ELF-1 (cell line): ENCODE measurements at regions not wholly inside any gene's neighbourhood (a gene's known extent, or its start where the extent isn't known, plus 50 kb on each side); places are given as distances from the start of the nearest gene placed in this dataset.

Experiments
- DNase-seq: peaks from one replicate; pipeline ENCODE4 v3.0.0-alpha.2; 2016; ENCODE audit warnings: low read depth, low spot score

DNA sequence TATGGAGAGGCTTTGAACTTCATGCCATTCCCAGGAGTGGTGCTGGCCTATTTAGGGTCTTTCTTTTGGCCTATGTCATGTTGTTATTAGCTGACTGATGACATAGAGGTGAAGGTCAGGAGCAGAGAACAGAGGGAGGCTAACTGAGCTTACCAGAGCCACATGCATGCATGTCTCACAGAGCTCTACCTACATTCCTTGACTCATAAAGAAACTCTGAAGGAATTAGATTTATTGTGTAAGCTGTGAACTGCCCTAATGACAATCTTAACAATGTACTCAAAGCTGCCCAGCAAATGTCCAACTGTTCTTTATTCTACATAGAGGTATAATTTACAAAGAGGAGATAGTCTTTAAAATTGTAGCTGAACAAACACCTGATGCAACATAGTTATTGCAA is 192.7 kb upstream of the CNR1 start:
- no peak for DNase-seq

DNA sequence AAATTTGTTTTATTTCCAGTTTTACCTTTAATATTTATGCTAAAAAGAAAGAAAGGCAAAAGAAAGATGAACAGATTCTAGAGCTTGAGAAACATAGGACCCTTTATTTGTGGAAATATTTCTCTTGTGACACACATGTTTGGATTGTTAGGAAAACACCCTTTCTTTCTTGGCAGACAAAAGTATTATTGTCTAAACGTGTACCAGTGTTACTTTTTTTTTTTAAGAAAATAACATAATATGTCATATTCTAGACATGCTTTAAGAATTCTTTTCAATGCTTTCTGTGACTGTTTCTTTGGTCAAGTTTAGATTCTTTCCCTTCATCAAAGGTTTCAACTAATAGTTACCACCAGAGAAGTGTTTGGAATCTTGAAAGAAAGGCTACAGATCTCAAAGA is 183.4 kb upstream of the CNR1 start:
- no peak for DNase-seq

DNA sequence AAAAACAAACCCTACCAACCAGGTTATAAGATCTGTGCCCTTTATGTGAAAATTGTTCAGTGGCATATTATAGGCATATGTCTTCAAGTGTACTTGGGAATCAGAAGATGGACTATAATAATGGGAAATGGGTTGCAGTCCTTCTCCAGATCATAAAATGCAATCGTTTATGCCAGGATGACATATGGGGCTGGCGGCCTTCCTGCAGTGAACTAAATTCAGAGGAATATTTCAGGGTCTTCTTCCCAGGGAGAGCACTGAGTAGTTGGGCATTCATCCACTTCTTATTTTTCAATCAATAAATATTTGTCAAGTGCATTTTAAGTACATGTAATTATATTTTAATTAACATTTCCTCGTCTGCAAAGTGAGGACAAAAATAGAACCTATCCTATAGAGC is 176.2 kb upstream of the CNR1 start:
- DNase-seq, result no peak

DNA sequence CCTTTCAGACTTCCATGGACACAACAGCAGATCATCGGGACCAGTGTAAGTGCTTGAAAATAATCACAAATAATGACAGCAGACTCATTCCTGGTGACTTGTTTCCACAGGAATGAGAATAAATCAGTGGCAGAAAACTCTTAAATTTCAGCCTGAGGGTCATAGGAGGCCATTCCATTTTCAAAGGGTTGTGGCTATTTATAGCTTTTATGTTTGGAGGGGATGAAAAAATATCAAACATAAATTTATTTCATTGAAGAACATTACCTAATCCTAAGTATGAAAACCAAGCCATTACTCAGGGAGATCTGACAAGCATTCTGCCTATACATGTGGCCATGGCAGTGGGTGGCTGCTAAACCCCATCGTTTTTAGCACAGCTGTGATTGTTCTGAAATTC is 173.6 kb upstream of the CNR1 start:
- no peak for DNase-seq

DNA sequence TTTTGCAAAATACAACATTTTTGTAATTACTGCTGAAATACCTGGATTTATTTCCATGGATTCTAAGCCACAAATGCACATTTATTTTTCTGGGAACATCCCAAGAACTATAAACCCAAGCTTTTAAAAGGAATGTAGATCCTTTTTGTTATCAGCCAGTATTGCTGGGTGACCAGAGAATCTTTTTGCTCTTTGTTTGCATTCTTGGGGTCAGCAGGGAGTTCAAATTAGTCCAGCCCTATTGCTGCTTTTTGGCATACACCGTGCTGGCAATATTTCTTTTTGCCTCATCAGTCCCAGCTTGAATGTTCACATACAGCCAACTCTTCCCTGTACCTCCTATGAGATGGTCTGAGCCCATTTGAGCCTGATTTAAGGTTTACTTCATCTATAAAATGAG is 155.2 kb upstream of the CNR1 start:
- DNase-seq, result no peak

DNA sequence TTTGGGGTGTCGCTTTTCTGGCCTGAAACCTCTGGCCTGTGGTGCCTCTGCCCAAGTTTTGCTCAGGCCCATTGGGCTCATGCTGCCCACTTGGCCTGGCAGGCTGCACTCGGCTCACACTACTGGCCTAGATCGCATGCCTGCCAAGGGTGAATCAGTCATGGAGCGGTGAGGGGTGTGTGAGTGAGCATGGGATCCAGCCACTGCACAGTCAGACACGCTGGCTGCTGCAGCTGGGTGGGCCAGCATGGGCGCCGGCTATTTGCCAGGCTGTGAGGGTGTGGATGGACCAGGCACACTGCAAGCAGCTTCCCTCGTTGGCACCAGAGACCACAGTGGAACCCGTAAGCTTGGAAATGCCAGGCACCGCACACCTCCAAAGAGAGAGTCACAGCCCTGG is 145.4 kb upstream of the CNR1 start:
- no peak for DNase-seq

DNA sequence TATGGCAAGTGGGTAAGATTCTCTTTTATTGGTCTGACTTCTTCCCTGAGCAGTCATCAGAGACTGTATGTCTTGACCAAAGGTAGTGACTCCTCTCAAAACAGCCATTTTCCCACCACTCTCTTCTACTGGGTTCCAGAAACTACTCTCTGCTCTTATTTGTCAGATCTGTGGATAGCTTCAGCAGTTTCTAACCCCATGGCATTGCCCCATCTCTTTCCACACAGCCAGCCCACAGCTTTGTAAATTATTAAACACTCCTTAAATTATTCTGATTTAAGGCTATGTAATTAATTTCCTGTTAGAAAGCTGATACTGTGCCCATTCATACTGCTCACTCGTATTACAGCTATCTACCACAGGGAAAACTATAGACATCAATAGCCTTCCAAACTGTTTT is 138.4 kb upstream of the CNR1 start:
- DNase-seq, result no peak

DNA sequence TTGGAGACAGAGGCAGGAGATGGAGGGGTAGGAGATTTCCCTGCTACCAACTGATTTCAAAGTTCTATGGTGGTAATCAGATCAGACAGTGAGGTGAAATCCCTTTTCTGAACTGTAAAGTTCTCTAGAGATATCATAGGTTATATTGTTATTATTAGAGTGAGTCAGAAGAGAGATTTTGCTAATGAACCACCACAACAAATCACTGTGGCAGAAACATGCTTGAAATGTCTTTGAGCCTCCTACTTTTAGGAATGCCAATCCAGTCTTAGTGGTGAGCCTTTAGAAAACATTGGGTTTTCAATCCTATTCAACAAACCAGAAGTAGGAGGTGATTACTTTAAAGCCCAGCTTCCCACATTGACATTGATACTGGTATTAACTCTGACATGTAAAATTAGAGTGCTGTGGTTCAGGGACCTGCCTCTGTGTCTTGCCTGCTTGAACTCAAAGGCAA is 136.7 kb upstream of the CNR1 start:
- DNase-seq, result no peak

DNA sequence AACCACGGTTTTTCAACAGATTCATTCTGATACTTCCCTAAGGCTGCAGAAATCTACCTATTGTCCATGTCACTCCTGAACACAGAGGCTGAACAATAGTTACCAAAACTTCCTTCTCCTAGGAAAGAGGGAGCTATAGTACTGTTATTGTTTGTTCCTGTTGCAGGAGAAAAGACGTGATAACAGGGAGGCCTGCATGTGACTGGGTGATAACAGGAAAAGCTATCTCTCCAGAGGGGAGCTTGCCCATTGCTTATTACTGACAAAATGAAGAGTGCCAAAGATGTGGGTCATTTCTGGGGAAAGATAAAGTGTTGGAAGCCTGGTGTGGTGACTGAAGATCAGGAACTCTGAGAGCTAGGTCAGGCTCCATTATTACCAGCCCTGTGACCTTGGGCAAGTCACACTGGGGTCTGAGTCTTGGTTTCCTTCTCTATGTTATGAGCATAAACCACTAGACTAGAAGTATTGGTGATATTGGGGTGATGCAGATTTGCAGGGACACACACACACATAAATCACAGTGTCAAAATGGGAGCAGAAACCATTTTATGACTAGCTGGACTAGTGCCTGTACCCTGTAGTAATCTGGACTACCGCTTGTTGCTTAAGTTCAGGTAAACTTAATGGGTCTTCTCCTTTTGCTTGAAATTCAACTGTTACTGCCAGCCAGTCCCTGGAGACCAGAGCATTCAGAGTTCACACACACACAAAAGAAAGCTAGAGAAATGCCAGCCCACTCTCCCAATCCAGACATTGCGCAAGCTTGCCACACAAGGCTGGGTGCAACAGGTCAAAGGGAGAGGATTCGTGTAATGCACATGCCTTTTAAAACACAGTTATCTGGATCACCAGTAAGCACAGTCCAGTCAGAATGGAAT is 136.0 kb upstream of the CNR1 start:
- DNase-seq, result peak; percentile 24

DNA sequence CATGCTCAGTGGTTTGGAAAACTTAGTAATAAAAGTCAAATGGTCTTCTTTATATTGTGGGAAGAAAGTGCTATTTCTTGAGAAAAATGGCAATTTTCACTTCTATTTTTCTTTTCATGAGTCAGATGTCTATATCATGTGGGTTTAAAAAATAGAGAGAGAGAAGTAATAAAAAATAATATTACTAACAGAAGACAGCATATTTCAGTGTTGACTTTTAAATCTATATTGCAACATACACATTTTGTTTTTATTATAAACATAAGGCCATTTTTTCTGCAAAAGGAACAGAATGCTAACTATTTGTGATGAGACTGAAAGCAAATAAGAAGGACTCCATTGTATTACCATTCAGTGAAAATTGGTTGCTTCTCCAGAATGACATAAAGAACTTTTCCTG is 135.1 kb upstream of the CNR1 start:
- DNase-seq, result no peak

DNA sequence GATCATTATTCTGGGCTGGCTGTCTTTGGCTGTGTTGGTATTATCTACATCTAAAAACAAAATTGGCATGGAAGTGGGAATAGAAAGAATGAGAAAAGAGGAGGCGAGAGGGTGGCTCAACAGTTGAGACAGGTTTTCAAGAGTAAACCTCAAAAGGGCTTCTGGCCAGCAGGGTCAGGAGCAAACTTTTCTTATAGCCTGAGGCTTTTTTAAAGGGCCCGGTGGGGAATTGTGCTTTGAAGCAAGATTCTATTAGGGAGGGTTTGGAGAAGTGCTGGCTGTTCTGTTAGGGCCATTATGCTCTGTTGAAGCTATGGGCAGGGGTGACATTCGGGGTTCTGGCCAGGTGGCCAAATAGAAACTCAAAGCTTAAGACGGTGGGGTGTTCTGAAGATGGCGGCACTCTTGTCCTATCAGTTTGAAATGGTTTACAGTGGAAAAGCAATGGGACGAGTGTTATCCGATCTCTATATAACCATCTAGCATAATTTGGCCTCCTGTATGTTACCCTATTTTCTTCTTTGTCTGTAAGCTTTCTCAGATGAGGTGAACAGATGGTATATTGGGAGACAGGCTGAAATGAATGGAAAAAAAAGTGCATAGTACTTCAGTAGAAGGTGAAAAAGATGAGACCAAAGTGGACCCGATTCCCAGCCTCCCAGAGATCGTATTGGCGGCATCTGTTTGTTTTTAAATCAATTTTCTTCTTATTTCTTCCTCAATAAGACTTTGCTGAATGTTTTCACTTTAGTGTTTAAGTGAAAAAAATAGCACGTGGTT is 132.1 kb upstream of the CNR1 start:
- DNase-seq, result peak; percentile 55

DNA sequence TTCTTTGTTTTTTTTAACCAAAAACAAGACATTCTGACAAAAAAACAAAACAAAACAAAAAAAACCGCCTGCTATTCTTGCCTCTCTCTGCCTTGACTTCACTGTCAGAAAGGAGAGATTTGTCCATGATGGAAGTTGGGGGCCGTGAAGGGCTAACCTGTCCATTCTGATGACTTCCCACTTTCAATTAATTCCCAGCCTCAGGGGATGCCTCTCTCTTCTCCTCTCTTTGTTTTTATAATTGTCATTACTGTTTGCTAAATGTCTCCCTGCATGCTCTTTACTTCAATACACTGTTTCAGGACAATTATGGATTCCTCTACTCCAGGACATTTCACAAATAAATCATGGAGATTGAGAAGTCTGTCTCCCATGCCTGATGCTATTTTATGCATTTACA is 130.5 kb upstream of the CNR1 start:
- DNase-seq, result peak; percentile 12

DNA sequence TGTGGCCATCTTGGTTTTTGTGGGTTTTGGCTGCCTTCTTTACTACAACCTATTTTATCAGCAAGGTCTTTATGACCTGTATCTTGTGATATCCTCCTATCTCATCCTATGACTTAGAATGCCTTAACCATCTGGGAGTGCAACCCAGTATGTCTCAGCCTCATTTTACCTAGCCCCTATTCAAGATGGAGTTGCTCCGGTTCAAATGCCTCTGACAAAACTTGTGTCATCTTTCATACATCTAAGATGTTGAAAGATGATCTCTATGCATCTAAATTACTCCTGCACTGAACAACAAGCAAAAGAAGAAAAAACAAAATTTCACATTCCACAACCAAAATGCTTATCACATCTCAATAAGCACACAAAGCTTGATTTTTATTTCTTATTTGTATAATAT is 129.5 kb upstream of the CNR1 start:
- DNase-seq, result no peak

DNA sequence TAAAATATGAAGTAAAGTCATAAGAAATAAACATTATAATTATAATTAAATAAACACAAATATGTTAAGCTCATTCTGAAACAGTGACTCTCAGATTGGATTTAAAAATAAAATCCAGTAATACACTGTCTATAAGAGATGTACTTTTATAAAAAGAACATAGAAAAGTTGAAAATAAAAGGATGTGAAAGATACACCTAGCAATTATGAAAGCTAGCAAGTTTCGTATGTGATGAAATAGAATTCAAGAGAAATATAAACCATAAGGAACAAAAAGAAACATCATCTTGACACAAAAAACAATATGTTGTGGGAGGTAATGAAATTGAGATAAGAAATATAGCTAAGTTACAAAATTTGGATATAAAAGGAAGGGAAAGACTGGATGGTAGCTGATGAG is 128.6 kb upstream of the CNR1 start:
- DNase-seq, result no peak

DNA sequence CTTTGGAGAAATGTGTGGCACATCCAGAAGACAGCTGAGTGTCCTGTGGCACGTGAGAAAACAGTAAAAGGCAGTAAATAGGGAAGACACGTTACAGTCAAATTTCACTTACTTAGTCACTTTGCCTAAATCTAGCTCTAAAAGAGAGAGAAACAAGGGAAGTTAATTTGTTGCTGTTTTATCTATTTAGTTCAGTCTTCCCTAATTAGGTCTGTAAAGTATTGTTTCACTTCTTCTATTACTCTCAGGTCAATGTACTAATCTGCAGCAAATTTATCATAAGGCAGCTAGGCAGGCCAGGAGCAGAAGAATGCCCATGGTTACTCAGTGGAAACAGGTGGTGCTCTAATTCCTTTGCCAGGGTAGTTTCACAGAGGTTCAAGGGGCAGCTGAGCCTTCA is 124.3 kb upstream of the CNR1 start:
- DNase-seq, result no peak

DNA sequence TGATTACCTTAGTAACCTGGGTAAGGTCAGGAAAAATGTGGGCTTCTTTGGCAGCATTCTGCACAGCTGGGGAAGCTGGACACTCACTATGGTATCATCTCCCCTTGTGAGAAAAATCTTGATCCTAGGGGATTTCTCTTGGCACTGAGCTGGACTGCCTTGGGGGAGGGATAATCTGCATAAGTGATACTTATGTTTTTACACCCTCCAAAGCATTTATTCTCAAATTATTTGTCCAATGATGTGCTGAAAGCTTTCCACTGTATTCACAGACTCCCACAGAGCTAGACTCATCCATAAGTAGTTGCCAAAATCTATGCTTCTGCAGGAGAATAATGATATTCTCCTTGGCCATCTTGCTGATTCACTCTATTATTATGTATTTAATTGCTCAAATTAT is 121.5 kb upstream of the CNR1 start:
- DNase-seq, result no peak

DNA sequence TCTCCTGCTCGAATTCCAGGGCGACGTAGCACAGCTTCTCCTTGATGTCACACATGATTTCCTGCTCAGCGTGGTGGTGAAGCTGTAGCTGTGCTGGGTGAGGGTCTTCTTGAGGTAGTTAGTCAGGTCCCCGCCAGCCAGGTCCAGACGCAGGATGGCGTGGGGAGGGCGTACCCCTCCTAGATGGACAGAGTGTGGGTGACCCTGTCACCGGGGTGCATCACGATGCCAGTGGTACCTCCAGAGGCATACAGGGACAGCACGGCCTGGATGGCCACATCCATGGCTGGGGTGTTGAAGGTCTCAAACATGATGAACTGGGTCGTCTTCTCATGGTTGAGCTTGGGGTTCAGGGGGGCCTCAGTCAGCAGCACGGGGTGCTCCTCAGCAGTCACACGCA is 110.2 kb upstream of the CNR1 start:
- DNase-seq, result no peak

DNA sequence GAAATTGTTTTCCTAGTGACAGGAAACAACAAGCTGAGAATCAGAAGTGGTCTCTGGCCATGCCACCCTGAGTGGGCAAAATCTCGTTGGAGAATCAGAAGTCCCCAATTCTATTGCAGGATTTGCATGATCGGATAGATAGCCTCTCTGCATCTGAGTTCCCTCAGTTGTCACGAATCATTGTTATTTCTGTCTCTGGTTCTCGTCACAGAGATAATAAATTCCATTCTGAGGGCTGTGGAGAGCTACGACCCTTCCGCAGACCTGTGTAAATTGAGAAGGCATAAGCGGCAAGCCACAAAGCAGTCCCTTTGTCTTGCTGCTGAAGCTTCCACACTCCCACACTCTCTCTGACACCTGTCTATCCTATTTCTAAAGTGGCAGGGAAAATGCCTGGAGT is 102.4 kb upstream of the CNR1 start:
- peak; percentile 58 for DNase-seq

DNA sequence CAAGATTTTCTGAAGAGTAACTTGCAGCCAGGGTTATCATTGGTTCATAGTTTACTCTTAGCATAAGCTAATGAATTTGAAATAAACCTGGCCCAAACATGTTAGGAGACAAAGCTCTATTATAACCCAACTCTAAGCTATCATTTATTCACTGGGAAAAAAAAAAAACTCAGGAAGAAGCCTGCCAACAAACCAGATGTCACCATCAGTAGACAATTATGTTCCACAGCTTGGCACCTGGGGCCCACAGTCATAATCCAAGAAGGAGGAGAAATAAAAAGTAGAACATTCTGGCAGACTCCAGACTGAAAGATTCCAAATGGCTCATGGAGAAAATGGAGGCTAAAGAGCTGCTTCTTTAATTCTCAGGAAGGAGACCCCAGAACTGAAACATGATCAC is 100.0 kb upstream of the CNR1 start:
- DNase-seq, result no peak

DNA sequence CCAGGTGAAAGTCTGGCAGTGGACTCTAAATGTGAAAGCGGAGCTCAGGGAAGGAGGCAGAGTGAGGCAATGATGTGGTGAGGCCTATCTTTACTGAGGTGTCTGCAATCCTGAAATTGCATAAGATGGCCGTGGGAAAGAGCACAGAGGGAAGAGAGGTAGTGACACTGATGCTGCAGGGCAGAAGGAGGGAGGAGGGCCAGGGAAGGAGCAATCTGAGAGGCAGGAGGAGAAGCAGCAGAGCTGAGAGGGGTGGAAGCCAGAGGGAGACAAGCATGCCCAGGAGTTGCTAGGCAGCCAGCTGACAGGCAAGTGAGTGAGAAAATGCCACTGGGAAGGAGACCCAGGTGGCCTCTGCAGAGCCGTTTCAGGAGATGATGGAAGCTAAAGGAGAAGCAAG is 97.4 kb upstream of the CNR1 start:
- peak; percentile 58 for DNase-seq

DNA sequence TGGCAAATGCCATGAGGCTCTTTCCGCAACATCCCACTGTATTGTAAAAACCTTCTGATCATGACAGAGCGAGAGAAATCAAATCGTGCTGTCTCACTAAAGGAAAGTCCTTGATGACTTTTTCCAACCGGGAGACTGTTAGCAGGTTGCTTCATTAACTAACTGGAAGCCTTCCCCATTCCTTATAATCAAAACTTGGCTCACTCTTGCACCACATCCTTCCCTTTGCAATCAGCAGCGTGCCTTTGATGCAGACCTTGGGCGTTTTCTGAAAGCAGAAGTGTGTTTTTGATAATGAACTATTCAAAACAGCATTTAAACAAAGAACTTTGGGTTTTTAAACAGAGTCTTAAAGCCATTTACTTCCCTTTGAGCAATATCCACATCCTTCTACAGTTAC is 96.2 kb upstream of the CNR1 start:
- no peak for DNase-seq

DNA sequence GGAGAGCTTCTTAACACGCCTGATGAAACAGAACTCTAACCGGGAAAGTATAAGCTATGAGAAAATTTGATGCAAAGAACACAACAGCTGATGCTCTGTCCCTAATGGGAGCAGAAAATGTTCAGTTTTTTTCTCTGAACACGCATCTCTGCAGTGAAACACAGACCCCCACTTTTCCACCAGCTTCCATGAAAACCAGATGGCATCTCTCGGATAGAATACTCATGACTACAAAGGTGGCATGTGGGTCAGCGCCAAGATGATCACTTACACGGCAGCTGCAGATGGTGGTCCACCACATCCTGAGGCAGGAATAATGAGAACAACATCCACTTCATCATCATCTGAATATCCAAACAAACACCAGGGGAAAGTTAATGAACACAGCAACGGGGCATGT is 85.2 kb upstream of the CNR1 start:
- no peak for DNase-seq

DNA sequence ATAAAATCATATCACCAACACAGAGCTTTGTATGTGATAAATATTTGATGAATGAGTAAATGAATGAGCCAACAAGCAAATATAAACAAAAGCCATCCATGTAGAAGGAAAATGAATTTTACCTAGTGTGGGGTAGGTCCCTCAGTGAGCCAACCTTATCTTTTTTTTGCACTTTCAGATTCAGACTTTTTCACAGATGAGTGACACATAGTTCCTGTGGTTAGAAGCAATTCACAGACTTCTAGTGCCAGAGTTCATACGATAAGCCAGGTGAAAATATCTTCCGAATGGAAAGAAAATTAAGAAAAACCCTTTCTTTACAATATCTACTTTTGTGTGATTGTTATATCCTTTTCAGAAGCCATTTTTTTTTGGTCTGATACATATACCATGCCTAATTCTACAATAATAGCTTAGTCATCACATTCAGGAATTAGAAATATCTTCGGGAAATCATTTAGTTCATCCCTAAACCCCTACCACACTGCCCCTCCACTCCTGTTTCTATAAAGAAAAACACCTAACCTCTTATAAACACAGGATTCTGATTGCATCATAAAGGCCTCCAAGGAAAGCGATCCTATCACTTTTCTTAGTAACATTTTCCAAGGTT is 82.7 kb upstream of the CNR1 start:
- no peak for DNase-seq
